ENCODE measurements at regions not wholly inside any gene's neighbourhood (a gene's known extent, or its start where the extent isn't known, plus 50 kb on each side); places are given as distances from the start of the nearest gene placed in this dataset.

GRCh38 chr9:93859431-93860215 lies 95.5 kb downstream of the BARX1 start:
- TF ChIP-seq, protein P1, sequence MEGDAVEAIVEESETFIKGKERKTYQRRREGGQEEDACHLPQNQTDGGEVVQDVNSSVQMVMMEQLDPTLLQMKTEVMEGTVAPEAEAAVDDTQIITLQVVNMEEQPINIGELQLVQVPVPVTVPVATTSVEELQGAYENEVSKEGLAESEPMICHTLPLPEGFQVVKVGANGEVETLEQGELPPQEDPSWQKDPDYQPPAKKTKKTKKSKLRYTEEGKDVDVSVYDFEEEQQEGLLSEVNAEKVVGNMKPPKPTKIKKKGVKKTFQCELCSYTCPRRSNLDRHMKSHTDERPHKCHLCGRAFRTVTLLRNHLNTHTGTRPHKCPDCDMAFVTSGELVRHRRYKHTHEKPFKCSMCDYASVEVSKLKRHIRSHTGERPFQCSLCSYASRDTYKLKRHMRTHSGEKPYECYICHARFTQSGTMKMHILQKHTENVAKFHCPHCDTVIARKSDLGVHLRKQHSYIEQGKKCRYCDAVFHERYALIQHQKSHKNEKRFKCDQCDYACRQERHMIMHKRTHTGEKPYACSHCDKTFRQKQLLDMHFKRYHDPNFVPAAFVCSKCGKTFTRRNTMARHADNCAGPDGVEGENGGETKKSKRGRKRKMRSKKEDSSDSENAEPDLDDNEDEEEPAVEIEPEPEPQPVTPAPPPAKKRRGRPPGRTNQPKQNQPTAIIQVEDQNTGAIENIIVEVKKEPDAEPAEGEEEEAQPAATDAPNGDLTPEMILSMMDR (conservative IDR thresholded peaks at IDR 0.05), result no peak; the same call in 1 of the 2 replicates
- no peak for TF ChIP-seq ZFX (IDR thresholded peaks at IDR 0.05)

Measured in C4-2B (cell line).